NCI-H2081 treated with DMSO at 0.1 percent for 48 hours (cell line): ENCODE measurements at regions not wholly inside any gene's neighbourhood (a gene's known extent, or its start where the extent isn't known, plus 50 kb on each side); places are given as distances from the start of the nearest gene placed in this dataset.

Experiments
- DNase-seq: peaks from one replicate; lab custom pipeline; 2025; lab: John Stamatoyannopoulos, UW

GRCh38 chr18:67380867-67381266 lies 135.7 kb downstream of the DSEL start:
- no peak for DNase-seq

- no peak for DNase-seq
These were observed 136.5 kb downstream of the DSEL start for GRCh38 chr18:67379981-67380380.

- no peak for DNase-seq
These were observed 140.1 kb downstream of the DSEL start for GRCh38 chr18:67376372-67376771.

DNA sequence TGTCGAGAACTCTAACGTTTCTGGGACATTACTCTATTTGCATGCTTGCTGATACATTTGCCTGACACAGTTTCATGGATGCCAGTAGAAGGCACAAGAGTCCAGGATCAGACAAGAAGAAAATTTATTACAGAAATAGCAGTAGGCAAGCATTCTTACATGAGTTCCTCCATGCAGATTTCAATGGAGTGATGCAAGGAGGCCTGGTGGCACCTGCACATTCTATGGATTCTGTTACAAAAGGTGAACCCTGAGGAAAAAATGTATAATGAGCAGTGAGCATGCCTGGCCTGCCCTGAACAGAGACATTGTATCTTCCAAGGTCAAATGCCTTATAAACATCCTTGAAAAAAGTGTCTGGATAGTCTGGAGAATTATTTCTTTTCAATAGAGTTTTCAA lies 142.9 kb downstream of the DSEL start:
- no peak for DNase-seq

GRCh38 chr18:67367540-67367939 lies 149.0 kb downstream of the DSEL start:
- DNase-seq, result no peak

- no peak for DNase-seq
These were observed 152.8 kb downstream of the DSEL start for GRCh38 chr18:67363694-67364093.

DNA sequence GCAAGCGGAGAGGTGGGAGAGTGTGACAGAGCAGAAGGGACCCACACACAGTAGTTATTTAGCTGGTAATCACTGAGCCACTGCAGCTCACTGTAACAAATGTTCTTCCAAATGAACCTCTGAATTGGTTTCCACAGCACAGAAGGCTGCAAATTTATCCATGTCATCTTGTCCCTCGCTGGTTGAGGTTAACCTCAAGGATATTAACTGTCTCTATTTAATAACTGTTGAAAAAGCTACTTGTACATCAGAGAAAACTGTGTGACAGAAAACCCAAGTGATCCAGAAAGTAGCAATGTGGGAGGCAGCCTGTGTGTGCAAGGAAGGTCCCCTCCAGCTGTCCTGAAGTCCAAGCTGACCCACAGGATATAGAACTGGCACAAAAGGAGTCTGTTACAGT lies 153.6 kb downstream of the DSEL start:
- DNase-seq, result no peak

DNA sequence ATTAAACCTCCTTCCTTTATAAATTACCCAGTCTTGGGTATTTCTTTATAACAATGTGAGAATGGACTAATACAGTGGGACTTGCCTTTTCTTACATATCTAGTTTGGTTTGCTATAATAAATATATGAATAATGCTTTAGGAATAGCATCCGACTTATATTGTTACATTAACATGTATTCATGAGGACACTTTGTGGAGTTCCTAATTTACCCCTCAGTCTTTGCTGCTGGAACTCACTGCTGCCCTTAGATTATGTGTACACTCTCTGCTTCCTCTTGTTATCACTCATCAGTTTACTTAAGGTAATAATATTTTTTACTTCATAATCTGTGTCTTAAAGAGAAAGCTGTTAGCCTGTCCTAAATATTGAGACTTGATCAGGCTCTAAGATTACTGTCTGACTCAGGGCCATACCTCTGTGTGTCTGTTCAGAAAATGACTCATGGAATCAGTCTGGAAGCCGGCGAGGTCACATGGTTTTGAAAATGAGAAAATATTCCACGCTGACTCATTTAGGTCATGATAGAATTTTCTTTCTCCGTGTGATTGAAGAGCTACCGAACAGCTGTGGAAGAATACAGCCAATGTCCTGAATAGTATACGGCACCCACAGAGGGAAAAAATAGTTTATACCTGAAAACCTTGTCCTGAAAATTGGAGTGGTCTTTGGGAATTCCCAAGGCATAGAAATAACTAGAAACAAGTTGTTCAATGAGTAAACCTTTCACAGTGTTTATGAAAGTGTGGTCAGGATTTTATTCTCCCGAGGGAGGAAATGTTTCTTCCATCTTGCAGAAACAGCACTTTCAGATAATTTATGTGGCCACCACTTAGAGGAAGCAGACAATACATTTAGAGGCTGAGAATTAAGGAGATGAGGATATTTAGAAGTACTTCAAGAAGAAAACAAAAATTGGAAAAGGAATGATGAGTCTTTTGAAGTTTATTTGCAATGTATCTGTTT lies 156.4 kb downstream of the DSEL start:
- DNase-seq, result no peak

- no peak for DNase-seq
These were observed 157.6 kb downstream of the DSEL start for GRCh38 chr18:67358947-67359346.

DNA sequence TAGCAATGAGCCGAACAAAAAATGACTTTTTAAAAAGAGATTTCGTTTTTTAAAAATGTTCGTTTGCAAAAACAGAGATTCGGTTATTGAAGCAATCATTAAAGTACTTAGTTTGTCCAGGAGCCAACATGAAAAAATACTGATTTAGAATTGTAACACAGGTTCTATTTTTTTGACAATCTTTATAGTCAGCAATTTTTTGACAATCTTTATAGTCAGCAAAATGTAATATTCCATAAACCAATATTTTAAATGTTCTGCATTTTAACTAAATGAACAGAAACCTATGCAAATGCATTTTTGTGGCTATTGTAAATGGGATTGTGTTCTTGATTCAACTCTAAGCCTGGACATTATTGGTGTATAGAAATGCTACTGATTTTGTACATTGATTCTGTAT lies 161.8 kb downstream of the DSEL start:
- no peak for DNase-seq

DNA sequence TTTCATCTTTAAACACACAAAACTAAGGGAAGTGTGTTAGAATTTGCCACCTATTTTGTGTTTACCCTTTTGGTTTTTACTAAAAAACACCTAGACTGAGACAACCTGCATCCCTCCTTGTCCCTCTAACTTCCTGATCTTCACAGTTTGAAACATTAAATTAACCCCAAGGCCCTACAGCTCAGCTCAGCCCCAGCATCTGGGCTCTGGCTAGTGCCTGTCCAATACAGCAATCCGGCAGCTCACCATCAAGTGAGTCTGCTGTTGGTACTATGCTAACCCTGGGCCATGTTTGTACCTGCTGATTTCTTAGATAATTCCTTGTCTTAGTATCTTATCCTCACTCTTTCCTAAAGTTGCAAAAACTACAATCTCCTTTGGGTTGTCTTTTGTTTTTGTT lies 162.4 kb downstream of the DSEL start:
- DNase-seq, result no peak

DNA sequence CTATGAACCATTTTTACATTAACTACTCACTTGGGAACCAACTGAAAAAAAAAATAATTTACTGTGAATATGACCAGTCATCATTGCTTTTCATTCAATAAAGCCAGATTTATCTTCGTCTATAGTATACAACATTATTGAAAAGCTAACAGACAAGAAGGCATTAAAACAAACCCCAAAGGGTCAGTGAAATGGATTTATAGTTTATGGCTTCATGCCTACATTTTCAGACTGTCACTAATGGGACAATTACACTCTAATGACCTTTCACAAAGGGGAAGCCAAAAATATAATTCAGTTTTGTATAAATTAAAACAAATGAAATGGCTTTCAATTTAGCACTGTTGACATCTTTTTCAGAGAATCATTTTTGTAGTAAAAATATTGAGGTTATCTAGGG lies 169.1 kb downstream of the DSEL start:
- DNase-seq, result no peak

- DNase-seq, result no peak
These were observed 174.4 kb downstream of the DSEL start for GRCh38 chr18:67342159-67342558.

DNA sequence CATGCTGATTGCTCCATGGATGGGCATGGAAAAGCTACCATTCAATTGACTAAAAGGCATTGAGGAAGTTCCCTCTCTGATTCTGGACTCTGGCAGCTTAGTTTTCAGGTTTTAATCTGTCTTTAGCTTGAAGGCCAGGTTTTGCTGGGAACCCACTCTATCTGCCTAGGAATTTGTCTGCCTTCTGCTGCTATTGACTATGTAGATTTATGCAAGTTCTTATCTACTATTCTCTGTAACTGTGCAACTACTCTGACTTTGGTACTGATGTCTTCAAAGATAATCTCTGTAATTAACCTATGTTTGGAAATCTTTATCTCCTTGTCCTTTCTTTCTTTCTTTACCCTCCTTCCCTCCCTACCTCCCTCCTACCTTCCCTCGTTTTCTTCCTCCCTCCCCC lies 178.8 kb downstream of the DSEL start:
- DNase-seq, result no peak

DNA sequence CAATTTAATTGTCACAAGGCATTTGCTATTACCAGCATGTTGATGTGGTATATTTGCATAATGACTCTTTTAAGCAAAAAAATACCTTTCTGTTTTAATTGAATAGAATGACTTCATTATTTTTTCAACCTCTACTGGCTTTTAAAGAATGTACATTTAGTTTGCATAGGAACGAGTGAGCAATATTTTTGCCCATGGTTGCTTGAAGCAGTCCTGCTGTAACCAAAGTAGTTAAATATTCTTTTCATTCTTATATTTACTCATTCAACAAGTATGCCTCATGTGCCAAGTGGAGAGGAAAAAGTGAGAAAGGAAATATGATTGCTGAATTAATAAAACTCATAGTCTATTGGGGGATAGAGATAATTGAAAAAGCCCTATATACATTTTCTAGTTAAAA lies 184.7 kb downstream of the DSEL start:
- no peak for DNase-seq

DNA sequence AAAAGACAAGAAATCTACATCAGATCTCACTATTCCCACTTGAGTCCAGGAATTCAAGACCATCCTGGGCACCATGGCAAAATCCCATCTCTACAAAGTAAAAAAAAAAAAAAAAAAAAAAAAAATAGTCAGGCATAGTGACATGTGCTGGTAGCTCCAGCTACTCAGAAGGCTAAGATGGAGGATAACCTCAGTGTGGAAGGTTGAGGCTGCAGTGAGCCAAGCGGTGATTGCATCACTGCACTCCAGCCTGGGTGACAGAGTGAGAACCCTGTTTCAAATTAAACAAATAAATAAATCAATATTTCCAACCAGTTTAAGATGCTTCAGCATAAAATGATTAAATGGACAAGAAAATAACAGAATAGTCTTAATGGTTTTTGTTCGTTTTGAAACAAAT lies 197.4 kb downstream of the DSEL start:
- DNase-seq, result no peak

DNA sequence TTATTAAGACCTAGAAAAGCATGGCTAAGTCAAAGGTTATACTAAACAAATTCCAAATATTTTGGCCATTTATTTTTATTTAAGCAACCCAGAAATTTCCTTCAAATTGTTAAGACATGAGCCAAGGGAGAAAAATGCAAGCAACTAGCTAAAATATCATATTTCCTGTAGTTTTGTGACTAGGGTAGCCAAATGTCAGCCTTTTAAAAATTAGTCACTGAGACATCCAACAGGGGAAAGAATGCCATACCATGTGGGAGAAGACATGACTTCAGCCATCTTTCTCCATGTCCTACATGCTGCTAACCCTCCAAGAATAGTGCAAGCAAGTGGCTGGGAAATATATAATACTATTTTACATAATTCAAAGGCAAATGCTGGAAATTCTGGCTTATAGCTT lies 197.9 kb downstream of the DSEL start:
- no peak for DNase-seq

DNA sequence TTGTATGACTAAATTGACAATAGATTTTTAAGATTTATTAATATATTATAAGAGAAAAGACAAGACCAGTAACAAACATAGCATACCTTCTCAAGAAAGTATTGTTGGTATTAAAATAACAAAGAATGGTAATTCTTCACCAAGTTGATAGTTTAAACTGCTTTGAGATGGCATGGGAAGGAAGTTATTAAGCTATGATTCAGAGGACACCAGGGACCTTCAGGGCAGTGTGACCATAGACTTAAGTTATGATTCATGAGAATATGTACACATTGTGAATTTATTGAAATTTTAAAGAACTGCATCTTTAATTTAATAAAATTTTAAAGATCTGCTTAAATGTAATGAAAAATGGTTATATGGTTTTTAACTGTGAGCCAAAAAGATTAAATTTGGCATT lies 205.7 kb downstream of the DSEL start:
- DNase-seq, result no peak

DNA sequence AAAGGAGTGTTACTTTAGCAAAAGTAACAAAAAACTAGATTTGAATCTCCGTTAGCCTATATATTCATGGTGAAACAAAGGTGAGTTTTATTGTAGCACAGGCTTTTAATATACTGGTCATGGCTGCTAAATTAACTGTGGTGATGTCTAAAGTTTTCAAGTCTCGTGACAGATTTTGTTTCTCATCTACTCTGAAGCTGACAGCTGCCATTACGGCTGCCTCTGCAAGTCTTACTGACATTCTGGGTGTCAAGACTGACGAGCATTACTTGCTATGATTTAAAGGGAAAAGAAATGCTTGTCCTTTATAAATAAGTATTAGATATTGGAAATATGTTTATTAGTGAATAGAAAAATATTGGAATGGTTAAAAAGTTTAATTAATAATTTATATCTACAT lies 207.7 kb downstream of the DSEL start:
- DNase-seq, result no peak

GRCh38 chr18:67305466-67305865 lies 211.1 kb downstream of the DSEL start:
- DNase-seq, result no peak

DNA sequence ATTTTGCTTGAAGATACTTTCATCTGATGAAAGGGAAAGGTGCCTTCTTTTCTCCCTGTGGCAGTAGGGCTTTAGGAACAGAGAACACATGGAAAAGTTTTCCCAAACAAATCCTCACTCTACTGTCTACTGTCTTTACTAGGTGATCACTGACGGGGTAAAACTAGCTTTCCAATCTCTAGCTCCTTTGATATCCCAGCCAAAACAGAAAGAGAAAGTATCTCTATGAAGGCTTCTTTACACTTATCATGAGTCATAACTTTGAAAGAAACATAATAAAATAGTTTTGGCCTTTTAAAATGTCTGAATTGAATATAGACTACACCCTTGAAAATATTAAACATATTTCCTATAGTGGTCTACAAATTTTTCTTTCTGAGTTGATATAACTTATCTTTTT lies 214.5 kb downstream of the DSEL start:
- DNase-seq, result no peak

- no peak for DNase-seq
These were observed 214.9 kb downstream of the DSEL start for GRCh38 chr18:67301592-67301991.

- no peak for DNase-seq
These were observed 216.0 kb downstream of the DSEL start for GRCh38 chr18:67300498-67300897.

DNA sequence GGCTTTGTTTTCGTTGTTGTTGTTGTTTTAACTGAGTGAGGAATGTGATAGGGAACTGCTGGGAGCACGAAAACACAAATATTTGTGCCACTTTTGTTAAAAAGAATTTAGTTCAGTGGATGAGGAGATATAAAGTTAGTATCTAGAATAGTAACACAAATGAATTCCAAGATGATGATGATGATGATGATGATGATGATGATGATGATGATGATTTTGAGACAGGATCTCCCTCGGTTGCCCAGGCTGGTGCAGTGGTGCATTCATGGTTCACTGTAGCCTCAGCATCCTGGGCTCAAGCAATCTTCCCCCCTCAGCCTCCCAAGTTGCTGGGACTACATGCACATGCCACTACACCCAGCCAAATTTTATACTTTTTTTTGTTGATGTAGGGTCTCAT lies 223.7 kb downstream of the DSEL start:
- DNase-seq, result no peak
